ENCODE measurements at regions not wholly inside any gene's neighbourhood (a gene's known extent, or its start where the extent isn't known, plus 50 kb on each side); places are given as distances from the start of the nearest gene placed in this dataset.

GRCh38 chr21:27555996-27556395, 589.1 kb upstream of the ADAMTS5 start:
- TF ChIP-seq CTCF (IDR thresholded peaks at IDR 0.05): no peak
- no peak for TF ChIP-seq POLR2A (IDR thresholded peaks at IDR 0.05)

All from suprapubic skin (tissue), 3 donors.